ENCODE measurements at regions not wholly inside any gene's neighbourhood (a gene's known extent, or its start where the extent isn't known, plus 50 kb on each side); places are given as distances from the start of the nearest gene placed in this dataset.

DNA sequence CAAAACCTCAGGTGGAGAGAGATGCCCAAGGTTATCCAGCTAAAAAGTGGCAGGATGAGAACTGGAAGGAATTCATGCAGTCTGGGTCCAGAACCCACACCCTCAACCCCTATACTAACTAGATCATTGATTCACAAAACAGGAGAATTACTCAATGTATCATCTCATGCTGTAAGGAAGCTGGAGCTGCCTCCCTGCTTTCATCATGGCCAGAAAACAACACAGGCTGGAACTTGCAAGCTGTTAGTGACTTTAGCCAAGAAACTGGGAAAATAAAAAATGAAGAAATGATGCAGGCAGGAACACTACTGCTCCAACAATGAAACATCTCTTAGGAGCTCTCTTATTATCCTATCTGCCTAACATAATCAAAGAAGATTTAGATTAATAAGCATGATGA, 619.8 kb upstream of the CELF2 start:
- ChIA-PET POLR2A (no interaction called here), RAD21 (ENCODE audit: unreplicated experiment) (no interaction called here), SMC1A (ENCODE audit: uncharacterized antibody, unreplicated experiment) (no interaction called here), CTCF (no interaction called here)
- H3K79me2 ChIP-seq (ENCODE audit: control insufficient read depth, insufficient read depth, low read length) = no peaks in the 10 kb centered on the region
- no peak for TF ChIP-seq NR2C2 (IDR thresholded peaks at IDR 0.05; ENCODE audit: borderline replicate concordance, control insufficient read depth, insufficient read length, low read depth)
- TF ChIP-seq RUNX3 (IDR thresholded peaks at IDR 0.05; ENCODE audit: low read length) = no peak
- TF ChIP-seq NFIC (IDR thresholded peaks at IDR 0.05; ENCODE audit: low read depth, low read length) = no peak
- TF ChIP-seq REST (IDR thresholded peaks at IDR 0.05; ENCODE audit: low read depth, low read length) = no peak
- no peak for TF ChIP-seq MTA3 (IDR thresholded peaks at IDR 0.05; ENCODE audit: borderline replicate concordance, low read length)
- no peak for TF ChIP-seq ZNF622 (IDR thresholded peaks at IDR 0.05)
- no peak for TF ChIP-seq FOXK2 (IDR thresholded peaks at IDR 0.05)
- no peak for TF ChIP-seq ZSCAN29 (IDR thresholded peaks at IDR 0.05)
- TF ChIP-seq BACH1 (IDR thresholded peaks at IDR 0.05; ENCODE audit: borderline replicate concordance) = no peak
- TF ChIP-seq ATF7 (IDR thresholded peaks at IDR 0.05; ENCODE audit: low read depth) = no peak
- no peak for TF ChIP-seq GABPA (IDR thresholded peaks at IDR 0.05; ENCODE audit: low read depth)
- no peak for TF ChIP-seq BMI1 (IDR thresholded peaks at IDR 0.05; ENCODE audit: borderline replicate concordance)
- TF ChIP-seq TBL1XR1 (IDR thresholded peaks at IDR 0.05; ENCODE audit: low read depth, low read length) = no peak
- no peak for TF ChIP-seq MEF2A (IDR thresholded peaks at IDR 0.05; ENCODE audit: insufficient read depth, low read depth, low read length)
- no peak for TF ChIP-seq MXI1 (IDR thresholded peaks at IDR 0.05; ENCODE audit: low read depth, low read length)
- no peak for TF ChIP-seq MYC (IDR thresholded peaks at IDR 0.05; ENCODE audit: insufficient read depth, insufficient read length, insufficient replicate concordance, low read length, severe bottlenecking)
- no peak for TF ChIP-seq FOXM1 (IDR thresholded peaks at IDR 0.05; ENCODE audit: low read depth, low read length)
- H3K4me1 ChIP-seq (ENCODE audit: control insufficient read depth, insufficient read depth, low read length) = no peaks in the 10 kb centered on the region
- no peaks in the 10 kb centered on the region for H3K36me3 ChIP-seq (ENCODE audit: control insufficient read depth in 2 of 2, insufficient read depth in 2 of 2, low read length in 1 of 2)
- ATAC-seq = no peak
- no peak overlapping the region for H3K27ac ChIP-seq (ENCODE audit: control insufficient read depth, insufficient read depth)
- no peak for FAIRE-seq
- no TSS peak for BruUV-seq (replicated peaks)
- no peaks in the 10 kb centered on the region for H4K20me1 ChIP-seq (ENCODE audit: control insufficient read depth, insufficient read depth)
- no peak for DNase-seq (ENCODE audit: low read depth, low spot score)
- H3K4me3 ChIP-seq = no peak overlapping the region
- no peak overlapping the region for H2AFZ ChIP-seq (ENCODE audit: control insufficient read depth, low read depth, low read length)
- intact Hi-C loops (cut with micrococcal nuclease; ENCODE audit: unreplicated experiment) = no loop called here
- H3K4me2 ChIP-seq (ENCODE audit: control insufficient read depth, insufficient read depth) = no peak overlapping the region
- no peak overlapping the region for H3K9ac ChIP-seq (ENCODE audit: control insufficient read depth, insufficient read depth, low read length)
- H3K9me3 ChIP-seq (replicated peaks; ENCODE audit: control insufficient read depth, insufficient read depth, low read length) = no peaks in the 10 kb centered on the region
- H3K27me3 ChIP-seq (replicated peaks in 1 of 2; ENCODE audit: control insufficient read depth in 2 of 2, insufficient read depth in 2 of 2, low read length in 1 of 2) = no peaks in the 10 kb centered on the region
- in situ Hi-C loops (cut with MboI) = no loop called here
